HEK293T (cell line): ENCODE measurements at regions not wholly inside any gene's neighbourhood (a gene's known extent, or its start where the extent isn't known, plus 50 kb on each side); places are given as distances from the start of the nearest gene placed in this dataset.

Experiments
- BHLHE40 ChIP-seq: fragments of 450-650 bp; IDR thresholded peaks from 2 replicates; pipeline ENCODE4 v1.6.1; 2016; ENCODE audit warnings: mild to moderate bottlenecking, moderate library complexity, borderline replicate concordance
- FOXA1 ChIP-seq: fragments of 450-650 bp; IDR thresholded peaks from 2 replicates; pipeline ENCODE4 v1.6.1; 2016; ENCODE audit warnings: mild to moderate bottlenecking
- SP1 ChIP-seq: fragments of 450-650 bp; IDR thresholded peaks from 2 replicates; pipeline ENCODE4 v1.6.1; 2017
- ZNF384 ChIP-seq: fragments of 450-650 bp; IDR thresholded peaks from 2 replicates; pipeline ENCODE4 v1.6.1; 2016

GRCh38 chrX:140912606-140913005 is 89.8 kb upstream of the SPANXB1 start:
- TF ChIP-seq FOXA1 (no peak), BHLHE40 (no peak), ZNF384 (no peak), SP1 (no peak)
